GM12878 (cell line): ENCODE measurements at regions not wholly inside any gene's neighbourhood (a gene's known extent, or its start where the extent isn't known, plus 50 kb on each side); places are given as distances from the start of the nearest gene placed in this dataset.

Experiments
- ATAC-seq: fragments of 200-7000 bp; cut with Tn5 transposase; 3 replicates; pipeline ENCODE4 v1.9.1; 2020; ENCODE audit warnings: mild to moderate bottlenecking, moderate library complexity
- BruUV-seq: library from RNA; stranded (reverse); fragments of 400-500 nt; replicated peaks from 2 replicates; lab custom pipeline; 2021; lab: Mats Ljungman, UMichigan
- CTCF ChIA-PET: fragments of 300-600 bp; sonication (Branson Sonifier 250); formaldehyde crosslinking; extraction: SDS; loops from one replicate; lab custom pipeline; 2021; ENCODE audit warnings: inconsistent platforms; lab: Yijun Ruan, JAX
- POLR2A ChIA-PET: fragments of 350-600 bp; formaldehyde crosslinking; extraction: SDS; loops from one replicate; lab custom pipeline; 2021; ENCODE audit warnings: inconsistent platforms; lab: Charles Lee
- RAD21 ChIA-PET: fragments of 300-600 bp; sonication (Branson Sonifier 250); formaldehyde crosslinking; loops from one replicate; lab custom pipeline; 2023; ENCODE audit warnings: antibody characterized with exemption; ENCODE audit not compliant: unreplicated experiment; lab: Charles Lee
- SMC1A ChIA-PET: fragments of 300-600 bp; sonication (Branson Sonifier 250); formaldehyde crosslinking; loops from one replicate; lab custom pipeline; 2023; ENCODE audit not compliant: unreplicated experiment, uncharacterized antibody; lab: Charles Lee
- DNase-seq: peaks from one replicate; pipeline ENCODE4 v3.0.0-alpha.2; 2011; ENCODE audit warnings: low read depth, low spot score
- FAIRE-seq: peaks from 3 replicates; lab custom pipeline; 2011; peaks lifted over from hg19 to GRCh38; lab: Jason Lieb, UNC
- H2AFZ ChIP-seq: 2 replicates; pipeline ENCODE4 v1.6.0; 2011; ENCODE audit warnings: low read depth, low read length, control low read depth; ENCODE audit not compliant: control insufficient read depth
- H3K27ac ChIP-seq: 2 replicates; pipeline ENCODE4 v1.5.1; 2011; ENCODE audit warnings: control low read depth; ENCODE audit not compliant: control insufficient read depth, insufficient read depth
- H3K27me3 ChIP-seq, 2 experiments: replicated peaks in 1 of 2; 2 replicates each; pipeline versions ENCODE4 v1.6.0 to v1.6.1; 2011; ENCODE audit warnings: low read length in 1 of 2; ENCODE audit not compliant: control insufficient read depth in 2 of 2, insufficient read depth in 2 of 2
- H3K36me3 ChIP-seq, 2 experiments: 2 replicates each; pipeline ENCODE4 v1.5.1; 2011; ENCODE audit warnings: low read length in 1 of 2; ENCODE audit not compliant: control insufficient read depth in 2 of 2, insufficient read depth in 2 of 2
- H3K4me1 ChIP-seq: 2 replicates; pipeline ENCODE4 v1.6.1; 2011; ENCODE audit warnings: mild to moderate bottlenecking, low read length, moderate library complexity, mixed read lengths; ENCODE audit not compliant: control insufficient read depth, insufficient read depth
- H3K4me2 ChIP-seq: 2 replicates; pipeline ENCODE4 v1.6.0; 2011; ENCODE audit warnings: control low read depth; ENCODE audit not compliant: control insufficient read depth, insufficient read depth
- H3K4me3 ChIP-seq: fragments of 200-600 bp; sonication (generic); 2 replicates; pipeline ENCODE4 v1.5.1; 2016
- H3K79me2 ChIP-seq: 2 replicates; pipeline ENCODE4 v1.6.0; 2011; ENCODE audit warnings: low read length; ENCODE audit not compliant: control insufficient read depth, insufficient read depth
- H3K9ac ChIP-seq: 2 replicates; pipeline ENCODE4 v1.8.0; 2011; ENCODE audit warnings: low read length, control low read depth, mixed read lengths; ENCODE audit not compliant: control insufficient read depth, insufficient read depth
- H3K9me3 ChIP-seq: replicated peaks from 3 replicates; pipeline ENCODE4 v1.5.1; 2011; ENCODE audit warnings: mild to moderate bottlenecking, low read length; ENCODE audit not compliant: control insufficient read depth, insufficient read depth
- H4K20me1 ChIP-seq: 2 replicates; pipeline ENCODE4 v1.6.0; 2011; ENCODE audit not compliant: control insufficient read depth, insufficient read depth
- ASH2L ChIP-seq: fragments of 300-600, 200-600 bp; sonication (generic); IDR thresholded peaks from 2 replicates; pipeline ENCODE4 v1.6.1; 2017; ENCODE audit warnings: low read depth, mild to moderate bottlenecking, borderline replicate concordance
- ATF7 ChIP-seq: fragments of 450-650 bp; IDR thresholded peaks from 2 replicates; pipeline ENCODE4 v1.6.1; 2016; ENCODE audit warnings: low read depth, mild to moderate bottlenecking
- MTA3 ChIP-seq: IDR thresholded peaks from 2 replicates; pipeline ENCODE4 v1.6.1; 2012; ENCODE audit warnings: low read length, inconsistent platforms, borderline replicate concordance
- NFYA ChIP-seq: IDR thresholded peaks from 2 replicates; pipeline ENCODE4 v1.6.1; 2011; ENCODE audit warnings: low read depth, mild to moderate bottlenecking, low read length, improper control_type of control experiment, borderline replicate concordance
- PML ChIP-seq: IDR thresholded peaks from 2 replicates; pipeline ENCODE4 v1.6.1; 2012; ENCODE audit warnings: low read length, inconsistent platforms
- SMC3 ChIP-seq: IDR thresholded peaks from 2 replicates; pipeline ENCODE4 v1.6.1; 2011; ENCODE audit warnings: low read length, improper control_type of control experiment, borderline replicate concordance
- SREBF2 ChIP-seq: IDR thresholded peaks from 2 replicates; pipeline ENCODE4 v1.6.1; 2012; ENCODE audit warnings: mild to moderate bottlenecking, low read length
- USF2 ChIP-seq: IDR thresholded peaks from 2 replicates; pipeline ENCODE4 v1.6.1; 2011; ENCODE audit warnings: low read depth, low read length, improper control_type of control experiment, borderline replicate concordance
- ZNF207 ChIP-seq: fragments of 450-650 bp; IDR thresholded peaks from 2 replicates; pipeline ENCODE4 v1.6.1; 2014; ENCODE audit warnings: antibody characterized with exemption, mild to moderate bottlenecking, borderline replicate concordance
- ZNF592 ChIP-seq: fragments of 450-650 bp; IDR thresholded peaks from 2 replicates; pipeline ENCODE4 v1.6.1; 2017; ENCODE audit warnings: mild to moderate bottlenecking, moderate library complexity
- WGBS: methylation state at CpG from one replicate; pipeline ENCODE4 v1.1.6; 2016; ENCODE audit warnings: low lambda C conversion rate; ENCODE audit not compliant: insufficient replicate concordance, insufficient coverage; ENCODE audit errors: missing lambda C conversion rate; 5-methylcytosine and 5-hydroxymethylcytosine counted together
- in situ Hi-C: fragments of 300-500 bp; cut with MboI; formaldehyde crosslinking; loops from 9 replicates; pipeline ENCODE4 v1.14.3; 2018; ENCODE audit warnings: mixed read lengths
- intact Hi-C: fragments of 100-400 bp; cut with micrococcal nuclease; formaldehyde crosslinking; loops from one replicate; pipeline ENCODE4 v1.14.2; 2022; ENCODE audit not compliant: unreplicated experiment

- no peaks in the 10 kb centered on the region for H4K20me1 ChIP-seq
- H3K4me3 ChIP-seq = no peak overlapping the region
- CTCF ChIA-PET = interaction anchor here (0.7 kb wide), 1 partner anchor 573 kb away, joined by 3 read pairs; no protein-coding TSS in a partner anchor
- POLR2A ChIA-PET = no interaction called here
- RAD21 ChIA-PET = no interaction called here
- H2AFZ ChIP-seq = no peak overlapping the region
- intact Hi-C loops = no loop called here
- H3K4me1 ChIP-seq = no peaks in the 10 kb centered on the region
- TF ChIP-seq ZNF207 (no peak), ZNF592 (no peak), SREBF2 (no peak), NFYA (no peak), PML (no peak), ASH2L (no peak), USF2 (no peak), SMC3 (no peak), ATF7 (no peak), MTA3 (no peak)
- H3K9ac ChIP-seq = no peak overlapping the region
- FAIRE-seq (no peak), ATAC-seq (peak; percentile 40; the same call in 1 of the 3 replicates), DNase-seq (no peak)
- WGBS = 0% methylated on average over 2 of the region's 2 CpGs
- no peaks in the 10 kb centered on the region for H3K79me2 ChIP-seq
- no TSS peak for BruUV-seq
- no peaks in the 10 kb centered on the region for H3K36me3 ChIP-seq
- H3K27me3 ChIP-seq = no peaks in the 10 kb centered on the region
- H3K4me2 ChIP-seq = no peak overlapping the region
- no peaks in the 10 kb centered on the region for H3K9me3 ChIP-seq
- in situ Hi-C loops = no loop called here
- H3K27ac ChIP-seq = no peak overlapping the region
- SMC1A ChIA-PET = interaction anchor here (1.1 kb wide), 1 partner anchor 16 kb away, joined by 3 read pairs; no protein-coding TSS in a partner anchor
These were observed 498.5 kb upstream of the GJE1 start for GRCh38 chr6:141634269-141634668.
